GM12878 (cell line): ENCODE measurements at regions not wholly inside any gene's neighbourhood (a gene's known extent, or its start where the extent isn't known, plus 50 kb on each side); places are given as distances from the start of the nearest gene placed in this dataset.

Source experiments
- ATAC-seq: fragments of 200-7000 bp; cut with Tn5 transposase; 3 replicates; pipeline ENCODE4 v1.9.1; 2020; ENCODE audit warnings: mild to moderate bottlenecking, moderate library complexity
- BruUV-seq: library from RNA; stranded (reverse); fragments of 400-500 nt; replicated peaks from 2 replicates; lab custom pipeline; 2021; lab: Mats Ljungman, UMichigan
- CTCF ChIA-PET: fragments of 300-600 bp; sonication (Branson Sonifier 250); formaldehyde crosslinking; extraction: SDS; loops from one replicate; lab custom pipeline; 2021; ENCODE audit warnings: inconsistent platforms; lab: Yijun Ruan, JAX
- POLR2A ChIA-PET: fragments of 350-600 bp; formaldehyde crosslinking; extraction: SDS; loops from one replicate; lab custom pipeline; 2021; ENCODE audit warnings: inconsistent platforms; lab: Charles Lee
- RAD21 ChIA-PET: fragments of 300-600 bp; sonication (Branson Sonifier 250); formaldehyde crosslinking; loops from one replicate; lab custom pipeline; 2023; ENCODE audit warnings: antibody characterized with exemption; ENCODE audit not compliant: unreplicated experiment; lab: Charles Lee
- SMC1A ChIA-PET: fragments of 300-600 bp; sonication (Branson Sonifier 250); formaldehyde crosslinking; loops from one replicate; lab custom pipeline; 2023; ENCODE audit not compliant: unreplicated experiment, uncharacterized antibody; lab: Charles Lee
- DNase-seq: peaks from one replicate; pipeline ENCODE4 v3.0.0-alpha.2; 2011; ENCODE audit warnings: low read depth, low spot score
- FAIRE-seq: peaks from 3 replicates; lab custom pipeline; 2011; peaks lifted over from hg19 to GRCh38; lab: Jason Lieb, UNC
- H2AFZ ChIP-seq: 2 replicates; pipeline ENCODE4 v1.6.0; 2011; ENCODE audit warnings: low read depth, low read length, control low read depth; ENCODE audit not compliant: control insufficient read depth
- H3K27ac ChIP-seq: 2 replicates; pipeline ENCODE4 v1.5.1; 2011; ENCODE audit warnings: control low read depth; ENCODE audit not compliant: control insufficient read depth, insufficient read depth
- H3K27me3 ChIP-seq, 2 experiments: replicated peaks in 1 of 2; 2 replicates each; pipeline versions ENCODE4 v1.6.0 to v1.6.1; 2011; ENCODE audit warnings: low read length in 1 of 2; ENCODE audit not compliant: control insufficient read depth in 2 of 2, insufficient read depth in 2 of 2
- H3K36me3 ChIP-seq, 2 experiments: 2 replicates each; pipeline ENCODE4 v1.5.1; 2011; ENCODE audit warnings: low read length in 1 of 2; ENCODE audit not compliant: control insufficient read depth in 2 of 2, insufficient read depth in 2 of 2
- H3K4me1 ChIP-seq: 2 replicates; pipeline ENCODE4 v1.6.1; 2011; ENCODE audit warnings: mild to moderate bottlenecking, low read length, moderate library complexity, mixed read lengths; ENCODE audit not compliant: control insufficient read depth, insufficient read depth
- H3K4me2 ChIP-seq: 2 replicates; pipeline ENCODE4 v1.6.0; 2011; ENCODE audit warnings: control low read depth; ENCODE audit not compliant: control insufficient read depth, insufficient read depth
- H3K4me3 ChIP-seq: fragments of 200-600 bp; sonication (generic); 2 replicates; pipeline ENCODE4 v1.5.1; 2016
- H3K79me2 ChIP-seq: 2 replicates; pipeline ENCODE4 v1.6.0; 2011; ENCODE audit warnings: low read length; ENCODE audit not compliant: control insufficient read depth, insufficient read depth
- H3K9ac ChIP-seq: 2 replicates; pipeline ENCODE4 v1.8.0; 2011; ENCODE audit warnings: low read length, control low read depth, mixed read lengths; ENCODE audit not compliant: control insufficient read depth, insufficient read depth
- H3K9me3 ChIP-seq: replicated peaks from 3 replicates; pipeline ENCODE4 v1.5.1; 2011; ENCODE audit warnings: mild to moderate bottlenecking, low read length; ENCODE audit not compliant: control insufficient read depth, insufficient read depth
- H4K20me1 ChIP-seq: 2 replicates; pipeline ENCODE4 v1.6.0; 2011; ENCODE audit not compliant: control insufficient read depth, insufficient read depth
- BCL11A ChIP-seq: IDR thresholded peaks from 2 replicates; pipeline ENCODE4 v1.6.1; 2011; ENCODE audit warnings: low read depth, low read length
- CHD1 ChIP-seq: IDR thresholded peaks from 2 replicates; pipeline ENCODE4 v1.6.1; 2012; ENCODE audit warnings: low read depth, low read length, improper control_type of control experiment
- RAD51 ChIP-seq: fragments of 450-650 bp; IDR thresholded peaks from 2 replicates; pipeline ENCODE4 v1.6.1; 2016; ENCODE audit warnings: moderate library complexity, mild to moderate bottlenecking, inconsistent platforms
- SRF ChIP-seq, 2 experiments: IDR thresholded peaks; 2 replicates each; pipeline ENCODE4 v1.6.1; 2011; ENCODE audit warnings: low read depth in 2 of 2, low read length in 2 of 2, mild to moderate bottlenecking in 1 of 2, moderate library complexity in 1 of 2
- ZZZ3 ChIP-seq: IDR thresholded peaks from 2 replicates; pipeline ENCODE4 v1.6.1; 2011; ENCODE audit warnings: low read depth; ENCODE audit not compliant: control insufficient read depth, insufficient read length
- WGBS: methylation state at CpG from one replicate; pipeline ENCODE4 v1.1.6; 2016; ENCODE audit warnings: low lambda C conversion rate; ENCODE audit not compliant: insufficient replicate concordance, insufficient coverage; ENCODE audit errors: missing lambda C conversion rate; 5-methylcytosine and 5-hydroxymethylcytosine counted together
- in situ Hi-C: fragments of 300-500 bp; cut with MboI; formaldehyde crosslinking; loops from 9 replicates; pipeline ENCODE4 v1.14.3; 2018; ENCODE audit warnings: mixed read lengths
- intact Hi-C: fragments of 100-400 bp; cut with micrococcal nuclease; formaldehyde crosslinking; loops from one replicate; pipeline ENCODE4 v1.14.2; 2022; ENCODE audit not compliant: unreplicated experiment
- TF ChIP-seq, protein P1 (sequence below): IDR thresholded peaks from 2 replicates; pipeline ENCODE4 v1.6.1; 2012; ENCODE audit warnings: low read depth, low read length, improper control_type of control experiment
- TF ChIP-seq, protein P2 (sequence below): IDR thresholded peaks from 2 replicates; pipeline ENCODE4 v1.6.1; 2012; ENCODE audit warnings: low read depth, low read length, improper control_type of control experiment

DNA sequence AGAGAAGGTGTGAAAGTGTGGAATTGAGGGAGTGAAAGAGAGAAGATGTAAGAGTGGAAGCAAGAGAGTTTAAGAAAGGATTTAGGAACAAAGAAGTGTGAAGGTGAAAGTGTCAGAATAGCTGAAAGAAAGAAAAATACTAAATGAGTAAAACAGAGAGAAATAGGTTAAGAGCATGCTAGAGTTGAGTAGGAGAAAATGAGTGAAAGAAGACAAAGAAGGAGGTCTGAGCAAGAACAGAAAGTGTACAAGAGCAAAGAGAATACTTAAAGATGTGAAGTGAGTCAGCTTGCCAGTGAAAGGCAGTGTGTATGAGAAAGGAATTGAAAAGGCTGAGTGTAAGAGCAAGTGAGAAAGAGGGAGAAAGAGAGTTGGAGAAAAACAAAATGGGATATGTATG lies 348.8 kb upstream of the BCHE start (continued):
- TF ChIP-seq, protein P1, sequence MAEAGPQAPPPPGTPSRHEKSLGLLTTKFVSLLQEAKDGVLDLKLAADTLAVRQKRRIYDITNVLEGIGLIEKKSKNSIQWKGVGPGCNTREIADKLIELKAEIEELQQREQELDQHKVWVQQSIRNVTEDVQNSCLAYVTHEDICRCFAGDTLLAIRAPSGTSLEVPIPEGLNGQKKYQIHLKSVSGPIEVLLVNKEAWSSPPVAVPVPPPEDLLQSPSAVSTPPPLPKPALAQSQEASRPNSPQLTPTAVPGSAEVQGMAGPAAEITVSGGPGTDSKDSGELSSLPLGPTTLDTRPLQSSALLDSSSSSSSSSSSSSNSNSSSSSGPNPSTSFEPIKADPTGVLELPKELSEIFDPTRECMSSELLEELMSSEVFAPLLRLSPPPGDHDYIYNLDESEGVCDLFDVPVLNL: no peak

DNA sequence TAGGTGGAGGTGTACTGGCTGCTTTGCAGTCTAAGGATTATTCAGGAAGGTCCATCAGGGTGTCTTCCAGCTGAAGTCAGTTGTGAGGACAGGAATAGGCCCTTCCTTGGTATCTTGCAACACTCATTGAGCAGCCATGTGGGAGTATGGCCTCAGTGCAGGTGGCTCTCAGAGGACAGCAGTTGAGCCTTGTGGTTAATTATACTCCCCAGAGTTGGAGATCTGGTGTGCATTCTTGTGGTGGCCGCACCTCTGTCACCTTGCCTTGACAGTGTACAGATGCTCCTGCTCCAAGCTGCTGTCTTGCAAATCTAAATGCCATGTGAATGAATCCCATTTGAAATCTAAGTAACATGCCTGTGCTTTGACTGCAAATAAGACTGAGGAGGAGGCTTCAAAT lies 339.9 kb upstream of the BCHE start:
- in situ Hi-C loops: no loop called here
- FAIRE-seq: no peak
- intact Hi-C loops: no loop called here
- Histone ChIP-seq H3K27me3 (no peaks in the 10 kb centered on the region), H3K4me2 (no peak overlapping the region), H2AFZ (no peak overlapping the region), H3K79me2 (no peaks in the 10 kb centered on the region), H3K9ac (no peak overlapping the region), H3K36me3 (no peaks in the 10 kb centered on the region), H4K20me1 (no peaks in the 10 kb centered on the region), H3K27ac (no peak overlapping the region), H3K4me1 (no peaks in the 10 kb centered on the region), H3K4me3 (no peak overlapping the region), H3K9me3 (no peaks in the 10 kb centered on the region)
- 20% methylated on average over 1 of the region's 1 CpG for WGBS
- DNase-seq: no peak
- BruUV-seq: no TSS peak
- TF ChIP-seq BCL11A (no peak), CHD1 (no peak), RAD51 (no peak), ZZZ3 (no peak), SRF (IDR thresholded peaks at IDR 0.05; ENCODE audit: low read depth in 2 of 2, low read length in 2 of 2) (no peak)
- TF ChIP-seq, protein P2, sequence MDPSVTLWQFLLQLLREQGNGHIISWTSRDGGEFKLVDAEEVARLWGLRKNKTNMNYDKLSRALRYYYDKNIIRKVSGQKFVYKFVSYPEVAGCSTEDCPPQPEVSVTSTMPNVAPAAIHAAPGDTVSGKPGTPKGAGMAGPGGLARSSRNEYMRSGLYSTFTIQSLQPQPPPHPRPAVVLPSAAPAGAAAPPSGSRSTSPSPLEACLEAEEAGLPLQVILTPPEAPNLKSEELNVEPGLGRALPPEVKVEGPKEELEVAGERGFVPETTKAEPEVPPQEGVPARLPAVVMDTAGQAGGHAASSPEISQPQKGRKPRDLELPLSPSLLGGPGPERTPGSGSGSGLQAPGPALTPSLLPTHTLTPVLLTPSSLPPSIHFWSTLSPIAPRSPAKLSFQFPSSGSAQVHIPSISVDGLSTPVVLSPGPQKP: no peak
- ATAC-seq: peak; percentile 22; the same call in 2 of the 3 replicates
- ChIA-PET POLR2A (no interaction called here), SMC1A (no interaction called here), CTCF (interaction anchor here (0.6 kb wide), 1 partner anchor 899 kb away, joined by 3 read pairs; no protein-coding TSS in a partner anchor), RAD21 (no interaction called here)
